Left lung (tissue), 4 donors: ENCODE measurements at regions not wholly inside any gene's neighbourhood (a gene's known extent, or its start where the extent isn't known, plus 50 kb on each side); places are given as distances from the start of the nearest gene placed in this dataset.
A peak's percentile ranks its signal among the peaks of the same experiment; 100 is the strongest.

ENCODE experiments used
- ATAC-seq: fragments of 200-7000 bp; cut with Tn5 transposase; one replicate; pipeline ENCODE4 v1.9.1; 2020; ENCODE audit warnings: moderate library complexity
- DNase-seq, 4 donors: peaks; one replicate each; pipeline ENCODE4 v3.0.0-alpha.2; 2013 to 2020
- H3K27ac ChIP-seq, 2 donors: fragments of 200-600 bp; sonication (generic) in 1 of 2; one replicate each; pipeline versions ENCODE4 v1.5.0 to v1.8.0; 2020 to 2021
- H3K27me3 ChIP-seq, 2 donors: fragments of 200-600 bp; sonication (generic) in 1 of 2; one replicate each; pipeline versions ENCODE4 v1.5.0 to v1.8.0; 2020 to 2021
- H3K36me3 ChIP-seq, 2 donors: fragments of 200-600 bp; sonication (generic) in 1 of 2; one replicate each; pipeline versions ENCODE4 v1.5.0 to v1.8.0; 2020 to 2021
- H3K4me1 ChIP-seq, 2 donors: fragments of 200-600 bp; one replicate each; pipeline ENCODE4 v1.8.0; 2021
- H3K4me3 ChIP-seq, 2 donors: fragments of 200-600 bp; sonication (generic) in 1 of 2; one replicate each; pipeline versions ENCODE4 v1.5.0 to v1.8.0; 2020 to 2021; ENCODE audit warnings: mild to moderate bottlenecking in 1 of 2
- H3K9me3 ChIP-seq, 2 donors: fragments of 200-600 bp; sonication (generic) in 1 of 2; one replicate each; pipeline versions ENCODE4 v1.5.0 to v1.8.0; 2020 to 2021
- intact Hi-C, 2 donors: fragments of 100-400 bp; cut with DNase I; formaldehyde crosslinking; loops; one replicate each; pipeline versions ENCODE4 v1.11.2 to v1.14.2; 2022
- TF ChIP-seq, protein P1 (sequence below), 2 donors: fragments of 200-600 bp; sonication (generic) in 1 of 2; IDR thresholded peaks; one replicate each; pipeline versions ENCODE4 v1.5.0 to v1.8.0; 2021; ENCODE audit warnings: antibody characterized with exemption in 2 of 2
- donor health status: DM: no; HTN: yes; CAD: no.
- donor health status: DM: no; HTN: no; CAD: no.

- TF ChIP-seq, protein P1, sequence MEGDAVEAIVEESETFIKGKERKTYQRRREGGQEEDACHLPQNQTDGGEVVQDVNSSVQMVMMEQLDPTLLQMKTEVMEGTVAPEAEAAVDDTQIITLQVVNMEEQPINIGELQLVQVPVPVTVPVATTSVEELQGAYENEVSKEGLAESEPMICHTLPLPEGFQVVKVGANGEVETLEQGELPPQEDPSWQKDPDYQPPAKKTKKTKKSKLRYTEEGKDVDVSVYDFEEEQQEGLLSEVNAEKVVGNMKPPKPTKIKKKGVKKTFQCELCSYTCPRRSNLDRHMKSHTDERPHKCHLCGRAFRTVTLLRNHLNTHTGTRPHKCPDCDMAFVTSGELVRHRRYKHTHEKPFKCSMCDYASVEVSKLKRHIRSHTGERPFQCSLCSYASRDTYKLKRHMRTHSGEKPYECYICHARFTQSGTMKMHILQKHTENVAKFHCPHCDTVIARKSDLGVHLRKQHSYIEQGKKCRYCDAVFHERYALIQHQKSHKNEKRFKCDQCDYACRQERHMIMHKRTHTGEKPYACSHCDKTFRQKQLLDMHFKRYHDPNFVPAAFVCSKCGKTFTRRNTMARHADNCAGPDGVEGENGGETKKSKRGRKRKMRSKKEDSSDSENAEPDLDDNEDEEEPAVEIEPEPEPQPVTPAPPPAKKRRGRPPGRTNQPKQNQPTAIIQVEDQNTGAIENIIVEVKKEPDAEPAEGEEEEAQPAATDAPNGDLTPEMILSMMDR (IDR thresholded peaks at IDR 0.05): no peak
These were observed 50.8 kb upstream of the SLC36A4 start for GRCh38 chr11:93248602-93249001.

DNA sequence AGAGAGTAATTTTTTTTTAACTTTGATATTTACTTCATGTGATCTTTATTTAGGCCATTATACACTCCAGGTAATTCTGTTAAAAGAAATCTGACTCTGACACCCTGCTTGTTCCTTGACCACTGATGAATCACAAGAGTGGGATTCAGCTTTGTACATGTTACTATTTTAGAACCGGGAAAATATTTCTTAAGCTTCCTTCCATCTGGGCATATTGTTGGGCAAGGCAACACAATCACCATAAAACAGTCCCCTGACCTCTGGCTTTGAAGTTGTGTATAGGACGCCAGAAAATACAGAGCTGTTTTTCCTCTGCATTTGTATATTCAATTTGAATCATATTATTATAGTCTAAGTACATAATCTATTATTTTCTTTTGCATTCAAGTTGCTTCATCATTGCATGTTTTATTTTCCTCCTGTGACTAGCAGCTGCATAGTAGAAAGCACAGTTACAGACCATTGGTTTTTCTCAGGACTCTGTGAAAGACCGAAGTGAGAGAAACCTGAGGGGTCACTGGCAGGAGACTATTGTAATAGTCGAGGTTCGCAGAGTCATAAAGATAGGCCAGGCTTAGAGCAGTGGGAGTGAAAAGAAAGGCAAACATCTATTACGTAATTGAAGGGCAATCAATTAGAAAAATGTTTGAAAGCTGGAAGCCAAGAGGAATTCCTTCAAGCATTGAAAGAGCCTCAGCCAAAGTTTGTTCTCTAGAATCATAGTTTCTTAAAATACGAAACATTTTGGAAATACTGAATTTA lies 51.8 kb upstream of the SLC36A4 start:
- intact Hi-C loops: no loop called here
- Histone ChIP-seq H3K27ac (no peak overlapping the region), H3K27me3 (no peaks in the 10 kb centered on the region), H3K36me3 (no peaks in the 10 kb centered on the region), H3K9me3 (no peaks in the 10 kb centered on the region), H3K4me3 (no peak overlapping the region), H3K4me1 (no peaks in the 10 kb centered on the region)
- TF ChIP-seq, protein P1 (IDR thresholded peaks at IDR 0.05): no peak
- DNase-seq (peak in 2 of 4 donors; percentile 36 to 48), ATAC-seq (no peak)

More at GRCh38 chr11:93248602-93249001, 50.8 kb upstream of the SLC36A4 start:
- Histone ChIP-seq H3K27ac (no peak overlapping the region), H3K4me1 (no peaks in the 10 kb centered on the region), H3K36me3 (no peaks in the 10 kb centered on the region), H3K9me3 (no peaks in the 10 kb centered on the region), H3K27me3 (no peaks in the 10 kb centered on the region), H3K4me3 (no peak overlapping the region)
- ATAC-seq: no peak
- intact Hi-C loops: no loop called here
- no peak for DNase-seq

- Histone ChIP-seq H3K27me3 (no peaks in the 10 kb centered on the region), H3K27ac (no peak overlapping the region), H3K36me3 (no peaks in the 10 kb centered on the region), H3K4me3 (no peak overlapping the region), H3K9me3 (no peaks in the 10 kb centered on the region), H3K4me1 (no peaks in the 10 kb centered on the region)
- intact Hi-C loops: no loop called here
- TF ChIP-seq, protein P1 (IDR thresholded peaks at IDR 0.05): no peak
- peak in 2 of 4 donors; percentile 79 to 82 for DNase-seq
- no peak for ATAC-seq
These were observed 52.5 kb upstream of the SLC36A4 start for GRCh38 chr11:93250326-93250725.

GRCh38 chr11:93251922-93252321 lies 54.1 kb upstream of the SLC36A4 start:
- Histone ChIP-seq H3K36me3 (no peaks in the 10 kb centered on the region), H3K4me1 (no peaks in the 10 kb centered on the region), H3K4me3 (no peak overlapping the region), H3K9me3 (no peaks in the 10 kb centered on the region), H3K27ac (no peak overlapping the region), H3K27me3 (no peaks in the 10 kb centered on the region)
- DNase-seq: no peak
- TF ChIP-seq, protein P1 (IDR thresholded peaks at IDR 0.05): no peak
- intact Hi-C loops: no loop called here
- ATAC-seq: no peak

- Histone ChIP-seq H3K4me1 (no peaks in the 10 kb centered on the region), H3K4me3 (no peak overlapping the region), H3K27me3 (no peaks in the 10 kb centered on the region), H3K27ac (no peak overlapping the region), H3K9me3 (no peaks in the 10 kb centered on the region), H3K36me3 (no peaks in the 10 kb centered on the region)
- TF ChIP-seq, protein P1 (IDR thresholded peaks at IDR 0.05): no peak
- intact Hi-C loops: no loop called here
- ATAC-seq: no peak
- DNase-seq: no peak
These were observed 55.3 kb upstream of the SLC36A4 start for GRCh38 chr11:93253111-93253510.
